ENCODE measurements at regions not wholly inside any gene's neighbourhood (a gene's known extent, or its start where the extent isn't known, plus 50 kb on each side); places are given as distances from the start of the nearest gene placed in this dataset.
"Not testable (repeated sequence)": the region's sequence is repeated elsewhere in the genome, so short reads cannot be mapped to it uniquely, and the experiment has no call there.

DNA sequence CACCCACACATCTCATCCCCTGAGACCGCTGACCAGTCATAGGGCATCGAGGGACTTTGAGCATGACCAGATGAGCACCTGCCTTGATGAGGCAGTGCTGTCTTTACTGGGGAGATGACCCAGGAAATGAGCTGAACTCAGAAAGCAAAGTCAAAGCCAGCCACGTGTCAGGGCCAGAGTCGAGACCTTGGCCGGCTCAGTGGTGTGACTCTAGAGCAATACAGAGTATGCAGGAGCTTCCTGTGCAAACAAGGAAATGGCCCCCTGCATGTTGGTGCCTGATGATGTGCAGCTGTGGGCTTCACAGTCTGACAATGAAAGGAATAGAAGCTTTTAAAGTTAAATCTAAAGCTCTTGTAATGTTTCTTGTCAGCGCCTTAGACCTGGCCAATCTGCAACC, 332.9 kb downstream of the PCNX1 start:
- DNase-seq (ENCODE audit: low read depth in 2 of 2), result no peak

DNA sequence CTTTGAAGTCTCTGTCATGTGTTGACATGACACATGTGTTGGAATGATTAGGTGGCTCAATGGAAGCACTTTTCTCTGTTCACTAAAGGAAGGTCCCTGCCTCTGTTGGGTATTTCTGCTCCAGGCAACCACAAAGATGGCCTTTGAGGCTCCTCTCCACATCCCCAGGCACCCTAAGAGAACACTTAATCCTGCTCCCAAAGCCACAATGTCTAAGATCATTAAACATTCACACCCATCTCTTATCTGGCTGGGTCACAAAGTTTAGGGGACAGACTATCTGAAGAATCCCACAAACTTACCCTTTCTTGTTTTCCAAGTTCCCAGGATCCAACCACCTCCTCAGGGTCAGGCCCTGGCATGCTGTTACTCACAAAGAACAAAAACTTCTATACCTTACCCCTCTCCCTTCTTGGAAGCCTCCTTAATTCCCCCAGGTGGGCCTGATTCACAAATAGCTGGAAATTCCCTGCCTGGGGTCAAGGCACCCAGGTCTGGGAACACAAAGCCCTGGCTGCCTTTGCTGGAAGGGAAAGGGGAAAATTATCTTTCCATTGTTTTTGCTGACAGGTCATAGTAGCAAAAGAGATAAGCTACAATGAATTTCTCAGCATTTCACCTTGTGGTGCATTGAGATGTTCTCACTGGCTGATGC, 333.7 kb downstream of the PCNX1 start:
- no peak for DNase-seq (ENCODE audit: low read depth in 2 of 2)

DNA sequence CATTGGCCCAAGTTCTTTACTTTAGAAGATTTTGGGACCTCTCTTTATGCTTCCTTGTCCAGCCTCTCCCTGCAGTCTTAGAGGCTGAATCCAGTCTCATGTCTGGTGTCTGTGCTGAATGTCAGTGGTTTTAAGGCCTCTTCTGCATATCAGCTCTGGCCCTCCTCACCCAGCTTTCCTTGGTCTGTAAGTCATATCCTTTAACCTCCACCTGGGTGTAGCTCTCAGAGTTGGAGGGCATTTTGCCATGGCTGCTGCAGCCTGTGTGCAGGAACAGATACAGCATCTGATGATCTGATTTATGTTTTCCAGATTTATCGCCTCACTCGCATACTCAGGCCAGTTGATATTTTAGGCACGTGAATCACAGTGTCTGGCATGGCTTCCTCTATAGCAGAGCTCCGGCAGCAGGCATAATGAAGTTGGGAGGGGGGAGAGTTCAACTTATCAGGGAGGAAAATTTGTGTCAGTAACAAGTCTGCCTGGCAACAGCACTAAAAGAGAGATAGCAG, 335.0 kb downstream of the PCNX1 start:
- DNase-seq (ENCODE audit: low read depth in 2 of 2), result no peak

GRCh38 chr14:71243697-71244096, 336.4 kb downstream of the PCNX1 start:
- no peak for DNase-seq (ENCODE audit: low read depth in 2 of 2)

GRCh38 chr14:71244341-71244740, 337.1 kb downstream of the PCNX1 start:
- no peak for DNase-seq (ENCODE audit: low read depth in 2 of 2)

DNA sequence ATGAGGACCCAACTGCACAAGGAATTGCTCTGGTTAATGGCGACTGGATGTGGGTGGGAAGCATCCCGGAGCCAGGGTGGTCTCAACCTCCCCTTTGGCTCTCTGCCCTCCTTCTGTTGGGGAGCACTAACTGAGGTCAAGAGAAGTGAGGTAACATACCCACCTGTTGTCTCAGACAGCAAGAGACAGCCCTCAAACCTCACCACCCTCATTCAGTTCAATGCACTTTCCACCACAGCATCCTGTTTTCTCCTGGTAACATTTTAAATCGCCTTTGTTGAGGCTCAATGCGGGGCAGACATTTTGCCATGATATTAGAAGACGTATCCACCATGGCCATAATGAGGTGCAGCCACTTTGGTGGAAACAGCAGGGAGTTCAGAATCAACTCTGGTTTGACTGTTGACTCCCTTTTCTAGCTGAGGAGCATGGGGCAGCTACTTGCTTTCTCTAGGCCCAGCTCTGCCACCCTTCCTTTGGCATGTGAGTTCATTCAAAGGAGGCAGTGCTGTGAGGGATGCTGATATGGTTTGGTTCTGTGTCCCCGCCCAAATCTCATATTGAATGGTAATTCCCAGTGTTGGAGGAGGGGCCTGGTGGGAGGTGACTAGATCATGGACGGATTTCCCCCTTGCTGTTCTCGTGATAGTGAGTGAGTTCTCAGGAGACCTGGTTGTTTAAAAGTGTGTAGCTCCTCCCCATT, 338.6 kb downstream of the PCNX1 start:
- DNase-seq (ENCODE audit: low read depth in 2 of 2), result no peak

DNA sequence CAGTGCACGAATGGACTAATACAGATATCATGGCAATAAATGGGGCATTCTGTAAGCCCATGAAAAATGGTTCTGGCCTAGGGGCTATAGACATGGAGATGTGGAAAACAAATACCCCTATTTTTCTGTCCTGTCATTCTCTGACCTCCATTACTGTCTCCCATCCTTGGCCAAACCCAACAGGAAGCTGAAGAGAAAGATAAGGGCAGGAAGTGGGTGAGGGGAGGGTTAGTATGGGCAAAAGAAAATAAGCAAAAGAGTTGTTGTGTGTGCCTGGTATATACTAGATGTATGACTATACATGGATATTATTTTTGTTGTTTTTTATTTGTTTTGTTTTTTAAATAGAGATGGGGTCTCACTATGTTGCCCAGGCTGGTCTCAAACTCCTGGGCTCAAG, 339.3 kb downstream of the PCNX1 start:
- DNase-seq (ENCODE audit: low read depth in 2 of 2), result no peak

DNA sequence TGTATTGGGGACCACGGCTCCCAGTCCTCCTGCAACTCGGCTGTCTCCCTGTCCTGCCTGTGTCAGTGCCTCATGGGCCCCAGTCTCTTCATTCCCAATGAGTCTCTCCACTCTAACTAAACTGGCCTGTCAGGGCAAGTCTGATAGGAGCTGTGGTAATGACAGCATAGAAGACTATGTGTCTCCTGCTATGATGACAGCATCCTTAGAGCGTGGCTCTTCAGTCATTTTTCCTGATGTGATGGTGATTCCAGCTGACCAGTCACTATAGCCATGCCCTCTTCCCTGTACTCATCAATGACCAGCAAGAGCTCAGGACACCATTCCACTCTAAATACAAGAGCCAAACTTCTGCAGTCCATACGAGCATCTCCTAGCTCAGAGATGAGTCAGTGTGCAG, 339.8 kb downstream of the PCNX1 start:
- no peak for DNase-seq (ENCODE audit: low read depth in 2 of 2)

DNA sequence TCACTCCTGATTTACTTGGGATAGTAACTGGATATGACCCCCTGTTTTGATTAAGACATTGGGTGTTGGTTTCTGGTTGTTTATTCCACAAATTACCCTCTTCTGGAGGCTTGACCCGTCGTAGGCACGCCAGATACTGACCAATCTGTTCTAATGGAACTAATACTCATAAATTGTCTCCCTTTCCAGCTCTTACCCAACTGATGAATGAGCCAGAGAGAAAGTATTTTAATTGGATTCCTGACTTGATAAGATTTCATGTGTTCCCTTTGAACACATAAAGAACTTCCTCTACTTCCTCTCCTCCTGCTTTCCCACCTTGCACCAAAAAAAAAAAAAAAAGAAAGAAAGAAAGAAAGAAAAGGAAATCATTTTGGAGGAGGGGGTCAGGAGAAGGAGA, 340.9 kb downstream of the PCNX1 start:
- DNase-seq (ENCODE audit: low read depth in 2 of 2), result no peak

- no peak for DNase-seq (ENCODE audit: low read depth in 2 of 2)
These were observed 343.1 kb downstream of the PCNX1 start for GRCh38 chr14:71250347-71250746.

DNA sequence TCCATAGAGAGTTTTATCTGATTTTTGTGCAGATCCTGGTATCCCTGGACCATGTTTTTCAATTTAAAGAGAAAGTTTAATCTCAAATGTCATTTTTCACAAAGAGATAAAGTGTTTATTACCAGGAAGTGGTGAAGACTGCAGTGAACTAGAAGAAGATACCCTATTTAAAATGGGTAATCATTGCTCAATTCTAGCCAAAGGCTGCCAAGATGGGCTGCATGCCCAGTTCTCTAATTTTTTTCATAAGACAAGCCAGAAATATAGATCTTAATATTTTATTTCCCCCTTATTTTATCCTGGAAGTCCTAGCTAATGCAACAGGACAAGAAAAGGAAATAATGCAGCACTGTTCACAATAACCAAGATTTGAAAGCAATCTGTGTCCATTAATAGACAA, 343.5 kb downstream of the PCNX1 start:
- DNase-seq (ENCODE audit: low read depth in 2 of 2), result no peak

- not testable (repeated sequence) for DNase-seq (ENCODE audit: low read depth in 2 of 2)
These were observed 346.9 kb downstream of the PCNX1 start for GRCh38 chr14:71254091-71254719.

- no peak for DNase-seq (ENCODE audit: low read depth in 2 of 2)
These were observed 353.9 kb downstream of the PCNX1 start for GRCh38 chr14:71261206-71261605.

DNA sequence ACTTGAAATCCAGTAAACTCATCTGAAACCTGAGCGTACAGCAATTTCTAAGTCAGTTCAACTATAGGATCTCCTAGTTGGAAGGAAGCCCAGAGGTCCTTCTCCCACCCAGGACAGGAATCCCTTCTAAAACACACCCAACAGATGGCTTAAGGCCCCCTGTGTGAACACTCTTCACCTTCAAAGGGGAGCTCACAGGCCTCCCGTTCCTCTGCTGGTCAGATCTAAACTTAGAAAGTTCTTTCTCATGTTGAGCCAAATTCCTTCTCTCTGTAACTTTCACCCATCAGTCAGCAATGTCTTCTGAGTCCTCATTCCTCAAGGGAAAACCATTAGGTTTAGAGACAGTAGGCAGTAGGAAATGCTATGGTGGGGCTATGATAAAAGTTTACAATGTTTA, 355.2 kb downstream of the PCNX1 start:
- DNase-seq (ENCODE audit: low read depth in 2 of 2), result no peak

GRCh38 chr14:71264260-71264659, 357.0 kb downstream of the PCNX1 start:
- no peak for DNase-seq (ENCODE audit: low read depth in 2 of 2)

- no peak for DNase-seq (ENCODE audit: low read depth in 2 of 2)
These were observed 359.8 kb downstream of the PCNX1 start for GRCh38 chr14:71267007-71267513.

- no peak for DNase-seq (ENCODE audit: low read depth in 2 of 2)
These were observed 360.4 kb downstream of the PCNX1 start for GRCh38 chr14:71267691-71268090.

- DNase-seq (ENCODE audit: low read depth in 2 of 2), result no peak
These were observed 362.9 kb downstream of the PCNX1 start for GRCh38 chr14:71270111-71270510.

DNA sequence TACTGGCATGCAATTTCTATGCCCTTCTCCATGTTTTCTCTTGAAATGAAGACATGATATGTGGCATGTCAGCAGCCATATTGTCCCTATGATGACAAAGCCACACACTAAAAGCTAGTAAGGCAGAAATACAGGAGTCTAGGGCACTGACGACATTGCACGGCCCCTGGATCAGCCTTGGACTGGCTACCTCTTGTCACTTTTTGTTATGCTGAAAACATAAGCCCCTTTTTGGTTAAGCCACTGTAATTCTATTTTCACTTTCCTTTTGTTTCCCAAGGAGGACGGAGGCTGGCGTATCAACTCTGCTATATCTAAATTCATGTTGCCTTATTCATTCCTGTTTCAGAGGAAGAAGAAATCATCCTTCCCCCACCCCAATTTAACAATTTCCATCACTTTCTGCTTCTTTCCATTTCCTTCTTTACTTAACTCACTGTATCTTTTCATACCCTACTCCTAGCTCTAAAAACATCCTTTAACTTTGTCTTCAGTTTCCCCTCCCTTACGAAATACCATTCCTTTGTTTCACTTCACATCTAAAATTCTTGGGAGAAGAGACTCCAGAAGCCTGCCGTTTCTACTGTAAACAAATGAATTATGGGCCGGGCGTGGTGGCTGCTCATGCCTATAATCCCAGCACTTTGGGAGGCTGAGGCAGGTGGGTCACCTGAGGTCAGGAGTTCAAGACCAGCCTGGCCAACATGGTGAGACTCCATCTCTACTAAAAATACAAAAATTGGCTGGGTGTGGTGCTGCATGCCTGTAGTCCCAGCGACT, 364.1 kb downstream of the PCNX1 start:
- DNase-seq (ENCODE audit: low read depth in 2 of 2), result no peak

DNA sequence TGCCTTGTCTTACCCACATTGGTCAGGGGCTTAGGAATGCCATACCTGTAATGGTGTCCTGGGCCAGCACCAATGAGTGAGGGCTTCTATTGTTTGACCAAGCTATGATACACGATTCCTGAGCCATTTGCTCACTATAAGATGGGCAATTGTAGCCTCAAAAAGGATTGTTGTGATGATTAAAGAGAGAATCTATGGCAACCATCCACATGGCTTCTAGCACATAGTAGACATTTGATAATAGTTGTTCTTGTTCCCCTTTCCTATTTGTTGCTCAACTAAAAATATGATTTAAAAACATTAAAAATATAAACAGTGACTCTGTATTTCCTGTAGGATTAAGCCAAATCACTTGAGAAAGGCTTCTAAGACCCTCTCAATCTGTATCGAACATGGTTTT, 366.1 kb downstream of the PCNX1 start:
- no peak for DNase-seq (ENCODE audit: low read depth in 2 of 2)

DNA sequence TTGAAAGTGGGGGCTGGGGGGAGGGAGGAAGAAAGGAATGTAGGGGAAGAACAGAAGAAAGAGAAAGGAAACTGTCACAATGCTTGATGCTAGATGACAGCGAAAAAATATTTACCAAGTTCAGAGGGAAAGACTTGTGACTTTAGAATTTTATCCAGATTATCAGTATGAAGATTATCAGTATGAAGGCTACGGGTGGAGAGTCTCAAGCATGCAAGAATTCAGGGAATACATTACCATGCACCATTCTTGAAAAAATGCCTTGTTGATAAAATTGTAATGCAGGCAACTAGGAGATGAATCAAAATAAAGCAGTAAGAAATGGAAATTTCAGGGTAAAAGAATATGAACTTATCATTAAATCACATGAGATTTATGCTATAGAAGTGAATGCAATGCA, 376.8 kb downstream of the PCNX1 start:
- DNase-seq (ENCODE audit: low read depth in 2 of 2), result no peak

- no peak for DNase-seq (ENCODE audit: low read depth in 2 of 2)
These were observed 378.9 kb downstream of the PCNX1 start for GRCh38 chr14:71286126-71286525.

Measured in stimulated activated CD8-positive, alpha-beta memory T cell treated with anti-CD3 and anti-CD28 coated beads, Interleukin-15, amount 100 ng/mL, for 4 hours (primary cell).